ENCODE measurements at regions not wholly inside any gene's neighbourhood (a gene's known extent, or its start where the extent isn't known, plus 50 kb on each side); places are given as distances from the start of the nearest gene placed in this dataset.

DNA sequence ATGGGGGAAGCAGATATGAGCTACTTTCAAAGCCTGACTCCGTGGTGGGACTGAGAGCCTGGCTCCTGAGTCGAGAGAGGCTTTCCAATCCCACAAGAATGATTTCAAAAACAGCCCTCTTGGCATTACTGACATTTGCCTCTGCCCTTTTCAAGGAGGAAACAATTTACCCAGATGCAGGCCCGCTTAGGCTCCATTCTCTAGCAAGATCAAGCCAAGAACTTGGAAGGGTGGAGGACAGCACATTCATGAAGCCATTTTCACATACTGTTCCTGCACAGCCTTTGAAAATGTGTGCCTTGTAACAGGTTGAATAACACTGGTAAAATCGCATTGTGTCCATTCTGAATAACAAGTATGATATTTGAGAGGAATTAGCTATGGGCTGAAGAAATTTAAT lies 58.2 kb upstream of the EED start:
- Histone ChIP-seq H3K4me1 (peaks cover 0 to 3% of the 10 kb centered on the region in 2 donors), H3K27ac (no peak overlapping the region)
- WGBS, 2 donors, result 85 to 86% methylated on average over 4 of the region's 4 CpGs

DNA sequence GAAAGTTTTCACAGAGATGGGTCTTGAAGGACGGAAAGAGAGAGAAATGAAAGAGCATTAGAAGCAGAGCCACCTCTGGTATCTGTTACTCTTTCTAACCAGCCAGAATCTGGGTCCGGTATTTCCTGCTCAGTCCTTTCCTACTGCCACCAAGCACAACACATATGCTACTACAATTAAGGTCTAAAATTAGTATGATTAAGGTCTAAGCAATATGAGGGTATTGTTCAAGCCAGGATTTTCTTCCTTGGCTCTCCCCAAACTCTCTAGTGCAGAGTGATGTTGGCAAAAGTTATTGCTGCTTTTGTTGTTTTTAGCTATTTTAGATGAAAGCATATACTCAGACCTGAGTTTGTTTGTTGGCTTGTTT lies 59.2 kb upstream of the EED start:
- H3K4me3 ChIP-seq (replicated peaks in 1 of 3), result no peak overlapping the region
- H3K4me1 ChIP-seq, result peaks cover 0 to 3% of the 10 kb centered on the region in 2 donors
- DNase-seq, result no peak
- no peaks in the 10 kb centered on the region for H3K36me3 ChIP-seq
- TF ChIP-seq, protein P1, sequence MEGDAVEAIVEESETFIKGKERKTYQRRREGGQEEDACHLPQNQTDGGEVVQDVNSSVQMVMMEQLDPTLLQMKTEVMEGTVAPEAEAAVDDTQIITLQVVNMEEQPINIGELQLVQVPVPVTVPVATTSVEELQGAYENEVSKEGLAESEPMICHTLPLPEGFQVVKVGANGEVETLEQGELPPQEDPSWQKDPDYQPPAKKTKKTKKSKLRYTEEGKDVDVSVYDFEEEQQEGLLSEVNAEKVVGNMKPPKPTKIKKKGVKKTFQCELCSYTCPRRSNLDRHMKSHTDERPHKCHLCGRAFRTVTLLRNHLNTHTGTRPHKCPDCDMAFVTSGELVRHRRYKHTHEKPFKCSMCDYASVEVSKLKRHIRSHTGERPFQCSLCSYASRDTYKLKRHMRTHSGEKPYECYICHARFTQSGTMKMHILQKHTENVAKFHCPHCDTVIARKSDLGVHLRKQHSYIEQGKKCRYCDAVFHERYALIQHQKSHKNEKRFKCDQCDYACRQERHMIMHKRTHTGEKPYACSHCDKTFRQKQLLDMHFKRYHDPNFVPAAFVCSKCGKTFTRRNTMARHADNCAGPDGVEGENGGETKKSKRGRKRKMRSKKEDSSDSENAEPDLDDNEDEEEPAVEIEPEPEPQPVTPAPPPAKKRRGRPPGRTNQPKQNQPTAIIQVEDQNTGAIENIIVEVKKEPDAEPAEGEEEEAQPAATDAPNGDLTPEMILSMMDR (IDR thresholded peaks at IDR 0.05), result no peak
- no peak for TF ChIP-seq POLR2A (IDR thresholded peaks at IDR 0.05)
- intact Hi-C loops (cut with DNase I), result no loop called here
- 76 to 84% methylated on average over 2 of the region's 2 CpGs for WGBS, 2 donors
- no peaks in the 10 kb centered on the region for H3K27me3 ChIP-seq
- no peak overlapping the region for H3K27ac ChIP-seq
- no peaks in the 10 kb centered on the region for H3K9me3 ChIP-seq

More for the DNA sequence above, 58.2 kb upstream of the EED start:
- Histone ChIP-seq H3K27me3 (no peaks in the 10 kb centered on the region), H3K4me3 (replicated peaks in 1 of 3) (no peak overlapping the region), H3K36me3 (no peaks in the 10 kb centered on the region), H3K9me3 (no peaks in the 10 kb centered on the region)
- intact Hi-C loops (cut with DNase I), result no loop called here
- DNase-seq, result no peak
- no peak for TF ChIP-seq POLR2A (IDR thresholded peaks at IDR 0.05)
- TF ChIP-seq, protein P1 (IDR thresholded peaks at IDR 0.05), result no peak

DNA sequence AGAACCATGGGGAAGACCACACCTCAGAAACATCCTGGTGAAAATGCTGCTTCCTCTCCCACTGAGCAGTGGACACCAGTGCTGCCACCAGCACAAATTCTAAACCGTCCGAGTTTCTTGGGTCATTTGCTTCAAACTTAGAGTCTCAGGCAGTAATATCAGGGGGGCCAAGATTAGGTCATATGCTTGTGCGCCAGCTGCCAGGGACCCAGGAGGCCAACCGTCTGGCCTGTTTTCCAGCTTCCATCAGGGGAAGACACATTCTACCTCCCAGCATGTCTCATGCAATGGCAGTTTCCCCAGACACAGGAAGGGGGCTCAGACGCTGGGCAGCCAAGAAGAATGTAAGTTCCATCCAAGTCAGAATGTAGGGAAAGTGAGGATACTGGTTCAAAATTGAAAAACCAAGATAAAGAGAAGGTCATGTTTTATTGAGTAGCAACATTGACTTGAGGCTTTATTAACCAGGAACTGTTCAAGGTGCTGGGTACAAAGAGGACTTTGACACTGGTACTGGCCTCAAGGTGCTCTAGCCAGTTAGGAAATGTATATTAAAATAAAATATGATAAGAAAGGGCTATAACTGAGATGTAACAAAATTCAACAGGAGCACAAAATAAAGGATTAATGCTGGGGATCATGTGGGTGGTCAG lies 59.7 kb upstream of the EED start:
- intact Hi-C loops (cut with DNase I), result no loop called here

DNA sequence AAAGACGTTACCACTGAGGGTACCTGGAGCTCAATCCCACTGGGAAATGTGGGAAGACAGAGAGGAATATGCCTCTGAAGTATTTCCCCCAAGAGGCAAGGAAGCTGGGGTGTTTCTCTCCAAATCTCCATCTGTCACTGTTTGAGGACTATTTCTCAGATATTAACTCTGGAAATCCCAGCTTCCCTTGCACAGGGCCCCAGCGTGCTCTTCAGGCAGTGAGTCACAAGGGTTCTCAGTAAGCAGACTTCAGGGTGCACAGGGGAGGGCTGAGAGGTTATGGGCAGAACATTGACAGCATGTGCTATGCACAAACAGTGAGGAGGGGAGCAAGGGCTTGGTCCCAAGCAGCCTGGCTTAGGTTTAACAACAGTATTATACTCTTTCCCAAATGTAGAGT lies 60.9 kb upstream of the EED start:
- TF ChIP-seq, protein P1 (IDR thresholded peaks at IDR 0.05), result no peak
- TF ChIP-seq POLR2A (IDR thresholded peaks at IDR 0.05), result no peak
- intact Hi-C loops (cut with DNase I), result no loop called here
- DNase-seq, result no peak

More for the DNA sequence above, 59.7 kb upstream of the EED start:
- no peaks in the 10 kb centered on the region for H3K36me3 ChIP-seq
- TF ChIP-seq, protein P1 (IDR thresholded peaks at IDR 0.05), result no peak
- TF ChIP-seq POLR2A (IDR thresholded peaks at IDR 0.05), result no peak
- WGBS, 2 donors, result 77 to 85% methylated on average over 5 of the region's 5 CpGs
- H3K4me1 ChIP-seq, result peaks cover 0 to 3% of the 10 kb centered on the region in 2 donors
- H3K4me3 ChIP-seq (replicated peaks in 1 of 3), result no peak overlapping the region
- H3K9me3 ChIP-seq, result no peaks in the 10 kb centered on the region
- no peaks in the 10 kb centered on the region for H3K27me3 ChIP-seq
- no peak for DNase-seq
- H3K27ac ChIP-seq, result no peak overlapping the region

DNA sequence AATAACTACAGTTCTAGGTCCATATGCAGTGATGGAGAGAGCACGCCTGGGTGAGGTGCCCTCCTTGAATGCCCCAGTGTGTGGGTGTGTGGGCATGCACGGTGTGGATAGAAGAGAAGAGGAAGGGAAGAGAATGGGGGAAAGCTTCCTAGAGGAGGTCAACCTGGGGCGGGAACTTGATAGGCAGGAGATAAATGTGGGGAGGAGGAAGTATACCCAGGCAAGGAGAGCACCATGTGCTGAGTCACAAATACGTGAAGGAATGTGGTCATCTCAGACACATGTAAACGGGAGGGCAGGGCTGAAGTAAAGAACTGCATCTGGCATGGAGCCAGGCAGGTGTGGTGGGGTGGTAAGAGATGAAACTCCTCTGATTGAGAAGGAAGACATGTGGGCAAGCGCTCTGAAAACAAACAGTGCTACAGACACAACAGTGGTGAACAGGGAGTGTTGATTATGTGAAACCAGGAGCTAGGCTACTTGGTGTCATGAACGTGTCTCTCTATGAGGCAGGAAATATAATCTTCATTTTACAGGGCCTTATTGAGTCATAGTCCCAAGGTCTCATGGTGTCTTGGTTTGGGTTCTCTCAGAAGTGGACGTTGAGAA lies 61.5 kb upstream of the EED start:
- Histone ChIP-seq H3K4me1 (peaks cover 0 to 3% of the 10 kb centered on the region in 2 donors), H3K27me3 (no peaks in the 10 kb centered on the region), H3K4me3 (replicated peaks in 1 of 3) (no peak overlapping the region), H3K36me3 (no peaks in the 10 kb centered on the region), H3K27ac (no peak overlapping the region), H3K9me3 (no peaks in the 10 kb centered on the region)
- intact Hi-C loops (cut with DNase I), result no loop called here
- DNase-seq, result peak in 1 of 2 donors; percentile 8
- TF ChIP-seq POLR2A (IDR thresholded peaks at IDR 0.05), result no peak
- TF ChIP-seq, protein P1 (IDR thresholded peaks at IDR 0.05), result no peak
- 62 to 73% methylated on average over 8 of the region's 8 CpGs for WGBS, 2 donors

More for the DNA sequence above, 60.9 kb upstream of the EED start:
- Histone ChIP-seq H3K9me3 (no peaks in the 10 kb centered on the region), H3K36me3 (no peaks in the 10 kb centered on the region), H3K4me3 (replicated peaks in 1 of 3) (no peak overlapping the region), H3K4me1 (peaks cover 0 to 3% of the 10 kb centered on the region in 2 donors), H3K27ac (no peak overlapping the region), H3K27me3 (no peaks in the 10 kb centered on the region)
- 54 to 56% methylated on average over 2 of the region's 2 CpGs for WGBS, 2 donors

All from thyroid gland (tissue), 4 donors.